ENCODE measurements at regions not wholly inside any gene's neighbourhood (a gene's known extent, or its start where the extent isn't known, plus 50 kb on each side); places are given as distances from the start of the nearest gene placed in this dataset.

DNA sequence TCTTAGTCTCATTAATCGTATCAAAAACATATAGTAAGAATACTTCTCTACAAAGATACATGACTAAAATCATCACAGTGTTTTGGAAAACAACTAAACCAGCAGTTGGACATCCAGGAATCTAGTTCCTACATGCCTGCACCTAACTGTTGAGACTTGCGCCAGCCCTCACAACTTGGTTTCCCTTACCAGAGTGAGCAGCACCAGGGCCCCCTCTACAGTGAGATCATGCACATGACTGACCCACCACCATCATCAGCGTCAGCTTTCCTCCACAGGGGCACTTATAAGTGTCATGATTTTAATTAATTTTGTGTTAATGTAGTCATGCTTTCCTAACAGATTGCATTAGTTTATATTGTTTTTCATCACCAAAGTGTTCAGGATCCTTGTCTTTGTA, 1322.0 kb downstream of the EFNB2 start:
- TF ChIP-seq, protein P1, sequence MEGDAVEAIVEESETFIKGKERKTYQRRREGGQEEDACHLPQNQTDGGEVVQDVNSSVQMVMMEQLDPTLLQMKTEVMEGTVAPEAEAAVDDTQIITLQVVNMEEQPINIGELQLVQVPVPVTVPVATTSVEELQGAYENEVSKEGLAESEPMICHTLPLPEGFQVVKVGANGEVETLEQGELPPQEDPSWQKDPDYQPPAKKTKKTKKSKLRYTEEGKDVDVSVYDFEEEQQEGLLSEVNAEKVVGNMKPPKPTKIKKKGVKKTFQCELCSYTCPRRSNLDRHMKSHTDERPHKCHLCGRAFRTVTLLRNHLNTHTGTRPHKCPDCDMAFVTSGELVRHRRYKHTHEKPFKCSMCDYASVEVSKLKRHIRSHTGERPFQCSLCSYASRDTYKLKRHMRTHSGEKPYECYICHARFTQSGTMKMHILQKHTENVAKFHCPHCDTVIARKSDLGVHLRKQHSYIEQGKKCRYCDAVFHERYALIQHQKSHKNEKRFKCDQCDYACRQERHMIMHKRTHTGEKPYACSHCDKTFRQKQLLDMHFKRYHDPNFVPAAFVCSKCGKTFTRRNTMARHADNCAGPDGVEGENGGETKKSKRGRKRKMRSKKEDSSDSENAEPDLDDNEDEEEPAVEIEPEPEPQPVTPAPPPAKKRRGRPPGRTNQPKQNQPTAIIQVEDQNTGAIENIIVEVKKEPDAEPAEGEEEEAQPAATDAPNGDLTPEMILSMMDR (IDR thresholded peaks at IDR 0.05; ENCODE audit: unreplicated experiment), result no peak
- H3K27me3 Mint-ChIP-seq (ENCODE audit: low read depth), result no peaks in the 10 kb centered on the region
- peaks cover 3% of the 10 kb centered on the region for H3K4me1 Mint-ChIP-seq
- DNase-seq (ENCODE audit: low spot score in 2 of 2, unreplicated experiment in 2 of 2), result no peak
- no peak overlapping the region for H3K27ac Mint-ChIP-seq
- H3K4me3 Mint-ChIP-seq, result no peak overlapping the region
- H3K36me3 Mint-ChIP-seq, result no peaks in the 10 kb centered on the region
- H3K9me3 Mint-ChIP-seq, result peaks cover 14% of the 10 kb centered on the region

DNA sequence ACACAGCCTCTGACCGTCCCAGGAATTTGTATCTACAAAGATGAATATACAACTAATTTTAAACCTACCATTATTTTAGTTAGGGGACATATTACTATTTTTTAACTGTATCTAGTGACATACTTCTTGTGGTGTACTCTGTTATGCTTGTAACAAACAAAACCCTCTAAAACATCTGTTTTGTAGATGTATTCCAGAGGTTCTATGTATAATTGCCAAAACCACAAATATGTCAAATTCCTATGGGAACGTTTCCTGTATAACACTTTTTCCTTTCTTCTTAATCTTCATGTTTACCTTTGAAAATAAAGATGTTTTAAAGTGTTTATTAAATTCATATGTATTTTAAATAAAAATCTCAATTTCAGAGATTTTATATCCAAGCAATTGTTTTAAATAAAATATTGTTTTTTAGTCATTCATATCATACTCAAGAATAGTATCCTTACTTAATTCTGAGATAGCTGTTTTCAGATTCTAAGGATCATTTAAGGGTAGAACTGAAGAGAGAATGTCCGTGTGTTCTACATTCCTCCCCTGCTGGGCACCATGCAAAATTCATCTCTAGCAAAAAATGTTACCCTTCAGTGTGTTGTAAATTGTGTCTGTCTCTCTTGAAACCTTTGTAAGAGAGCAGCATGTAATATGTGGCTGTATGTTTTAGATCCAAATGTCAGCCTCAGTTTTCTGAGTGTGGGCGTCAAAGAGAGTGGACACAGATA, 1327.7 kb downstream of the EFNB2 start:
- Mint-ChIP-seq H3K27ac (no peak overlapping the region), H3K9me3 (peaks cover 15% of the 10 kb centered on the region), H3K4me3 (no peak overlapping the region), H3K36me3 (no peaks in the 10 kb centered on the region), H3K4me1 (peaks cover 8% of the 10 kb centered on the region), H3K27me3 (ENCODE audit: low read depth) (no peaks in the 10 kb centered on the region)
- DNase-seq (ENCODE audit: low spot score in 2 of 2, unreplicated experiment in 2 of 2), result no peak
- TF ChIP-seq, protein P1 (IDR thresholded peaks at IDR 0.05; ENCODE audit: unreplicated experiment), result no peak

DNA sequence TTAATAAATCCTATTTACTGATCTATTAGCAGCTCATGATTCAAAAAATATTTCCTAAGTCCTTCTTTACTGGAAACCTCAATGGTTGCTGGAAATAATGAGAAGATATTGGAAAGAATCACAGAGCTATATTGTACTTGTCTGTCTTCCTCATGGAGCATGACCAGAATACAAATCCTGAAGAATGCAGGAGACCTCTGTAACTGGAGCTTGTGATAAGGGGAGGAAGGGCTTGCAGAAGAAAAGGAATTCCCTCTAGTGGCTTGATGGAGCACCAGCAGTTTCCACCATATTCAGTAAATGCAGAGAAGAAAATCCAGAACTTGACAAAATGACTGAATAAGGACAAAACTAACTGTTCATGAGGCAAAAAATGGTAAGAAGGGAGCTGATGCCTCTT, 1333.1 kb downstream of the EFNB2 start:
- Mint-ChIP-seq H3K36me3 (no peaks in the 10 kb centered on the region), H3K4me3 (no peak overlapping the region), H3K4me1 (peaks cover 3% of the 10 kb centered on the region), H3K27me3 (ENCODE audit: low read depth) (no peaks in the 10 kb centered on the region), H3K27ac (peak overlapping the region; percentile 8), H3K9me3 (peaks cover 6% of the 10 kb centered on the region)
- TF ChIP-seq, protein P1 (IDR thresholded peaks at IDR 0.05; ENCODE audit: unreplicated experiment), result peak; percentile 23
- no peak for DNase-seq (ENCODE audit: low spot score in 2 of 2, unreplicated experiment in 2 of 2)

DNA sequence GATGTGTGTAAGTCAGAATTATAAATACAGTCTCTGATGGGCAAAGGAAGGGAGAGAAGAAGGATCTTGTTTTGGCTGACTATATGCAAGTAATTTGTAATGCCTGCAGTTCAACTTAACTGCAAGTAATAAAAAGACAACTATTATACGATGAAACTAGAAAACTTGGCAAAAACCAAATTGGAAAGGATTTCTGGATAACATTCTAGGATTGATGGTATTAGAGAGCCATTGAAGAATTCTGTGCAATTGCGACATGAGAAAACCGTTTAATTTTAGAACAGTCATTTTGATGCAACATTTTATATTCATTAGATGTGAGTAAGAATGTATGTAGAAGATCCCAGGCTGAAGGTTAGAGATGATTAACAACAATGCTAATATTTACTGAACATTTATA, 1334.1 kb downstream of the EFNB2 start:
- Mint-ChIP-seq H3K4me1 (peaks cover 3% of the 10 kb centered on the region), H3K27ac (no peak overlapping the region), H3K27me3 (ENCODE audit: low read depth) (no peaks in the 10 kb centered on the region), H3K9me3 (peaks cover 8% of the 10 kb centered on the region), H3K4me3 (no peak overlapping the region), H3K36me3 (no peaks in the 10 kb centered on the region)
- DNase-seq (ENCODE audit: low spot score in 2 of 2, unreplicated experiment in 2 of 2), result no peak
- TF ChIP-seq, protein P1 (IDR thresholded peaks at IDR 0.05; ENCODE audit: unreplicated experiment), result no peak

DNA sequence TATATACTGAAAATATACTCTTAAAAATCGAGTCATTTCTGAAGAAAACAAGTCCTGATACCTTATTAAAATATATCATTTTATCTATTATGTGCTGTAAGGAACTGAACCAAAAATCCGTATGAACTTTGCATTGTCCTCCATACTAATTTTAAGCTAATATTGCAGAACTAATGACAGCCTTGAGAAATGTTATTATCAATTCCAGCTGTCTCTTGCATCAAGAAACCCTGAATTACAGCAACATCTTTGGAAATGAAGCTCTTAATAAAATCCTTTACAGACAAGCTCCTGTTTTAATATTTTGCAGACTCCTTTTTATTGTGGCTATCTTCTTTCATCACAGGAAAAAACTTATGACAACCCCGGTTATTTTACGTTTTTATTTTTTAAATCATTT, 1335.3 kb downstream of the EFNB2 start:
- Mint-ChIP-seq H3K4me1 (peaks cover 5% of the 10 kb centered on the region), H3K36me3 (no peaks in the 10 kb centered on the region), H3K27me3 (ENCODE audit: low read depth) (no peaks in the 10 kb centered on the region), H3K4me3 (no peak overlapping the region), H3K27ac (no peak overlapping the region), H3K9me3 (peaks cover 11% of the 10 kb centered on the region)
- TF ChIP-seq, protein P1 (IDR thresholded peaks at IDR 0.05; ENCODE audit: unreplicated experiment), result no peak
- no peak for DNase-seq (ENCODE audit: low spot score in 2 of 2, unreplicated experiment in 2 of 2)
